Omental fat pad (tissue), 3 donors: ENCODE measurements at regions not wholly inside any gene's neighbourhood (a gene's known extent, or its start where the extent isn't known, plus 50 kb on each side); places are given as distances from the start of the nearest gene placed in this dataset.

Experiments
- ATAC-seq: fragments of 150-250 bp; one replicate; pipeline ENCODE4 v1.9.1; 2016; ENCODE audit warnings: mild to moderate bottlenecking, moderate library complexity; ENCODE audit not compliant: low FRiP score
- DNase-seq: peaks from one replicate; pipeline ENCODE4 v3.0.0-alpha.2; 2019; ENCODE audit warnings: low spot score
- CTCF ChIP-seq, 3 donors: fragments of 450-650 bp; IDR thresholded peaks; one replicate each; pipeline ENCODE4 v1.5.1; 2016 to 2017; ENCODE audit warnings: antibody characterized with exemption in 3 of 3, mild to moderate bottlenecking in 3 of 3, moderate library complexity in 2 of 3

GRCh38 chr10:3928569-3928968 lies 143.6 kb upstream of the KLF6 start:
- TF ChIP-seq CTCF (IDR thresholded peaks at IDR 0.05) = no peak
- no peak for ATAC-seq
- no peak for DNase-seq

- no peak for TF ChIP-seq CTCF (IDR thresholded peaks at IDR 0.05)
- DNase-seq (no peak), ATAC-seq (no peak)
Measured at GRCh38 chr10:3928078-3928477, 143.1 kb upstream of the KLF6 start.

GRCh38 chr10:3926675-3927525 lies 141.9 kb upstream of the KLF6 start:
- TF ChIP-seq CTCF (IDR thresholded peaks at IDR 0.05) = no peak
- ATAC-seq (peak; percentile 80), DNase-seq (no peak)

GRCh38 chr10:3926258-3926657 lies 141.2 kb upstream of the KLF6 start:
- peak; percentile 25 for ATAC-seq
- no peak for TF ChIP-seq CTCF (IDR thresholded peaks at IDR 0.05)
- DNase-seq = no peak

GRCh38 chr10:3925184-3925583 lies 140.2 kb upstream of the KLF6 start:
- TF ChIP-seq CTCF (IDR thresholded peaks at IDR 0.05) = no peak
- DNase-seq (no peak), ATAC-seq (no peak)

- DNase-seq (no peak), ATAC-seq (peak; percentile 4)
- TF ChIP-seq CTCF (IDR thresholded peaks at IDR 0.05) = no peak
Measured at GRCh38 chr10:3924344-3924743, 139.3 kb upstream of the KLF6 start.

GRCh38 chr10:3923033-3923432 lies 138.0 kb upstream of the KLF6 start:
- ATAC-seq (no peak), DNase-seq (no peak)
- no peak for TF ChIP-seq CTCF (IDR thresholded peaks at IDR 0.05)
